ENCODE measurements at regions not wholly inside any gene's neighbourhood (a gene's known extent, or its start where the extent isn't known, plus 50 kb on each side); places are given as distances from the start of the nearest gene placed in this dataset.

- no peak for DNase-seq (ENCODE audit: low read depth)
- no peak overlapping the region for H3K4me3 ChIP-seq (ENCODE audit: low read depth, low read length)
- no peak for TF ChIP-seq CTCF (IDR thresholded peaks at IDR 0.05; ENCODE audit: insufficient read depth, low read depth, low read length)
These were observed 105.7 kb upstream of the HAND1 start for GRCh38 chr5:154583671-154584177.

GRCh38 chr5:154580422-154580821, 102.4 kb upstream of the HAND1 start:
- no peak for DNase-seq (ENCODE audit: low read depth)
- no peak overlapping the region for H3K4me3 ChIP-seq (ENCODE audit: low read depth, low read length)
- no peak for TF ChIP-seq CTCF (IDR thresholded peaks at IDR 0.05; ENCODE audit: insufficient read depth, low read depth, low read length)

GRCh38 chr5:154577416-154577815, 99.4 kb upstream of the HAND1 start:
- DNase-seq (ENCODE audit: low read depth): no peak
- no peak for TF ChIP-seq CTCF (IDR thresholded peaks at IDR 0.05; ENCODE audit: insufficient read depth, low read depth, low read length)
- no peak overlapping the region for H3K4me3 ChIP-seq (ENCODE audit: low read depth, low read length)

GRCh38 chr5:154576429-154576806, 98.4 kb upstream of the HAND1 start:
- no peak for TF ChIP-seq CTCF (IDR thresholded peaks at IDR 0.05; ENCODE audit: insufficient read depth, low read depth, low read length)
- no peak for DNase-seq (ENCODE audit: low read depth)
- H3K4me3 ChIP-seq (ENCODE audit: low read depth, low read length): no peak overlapping the region

- no peak for TF ChIP-seq CTCF (IDR thresholded peaks at IDR 0.05; ENCODE audit: insufficient read depth, low read depth, low read length)
- no peak for DNase-seq (ENCODE audit: low read depth)
- H3K4me3 ChIP-seq (ENCODE audit: low read depth, low read length): no peak overlapping the region
These were observed 97.8 kb upstream of the HAND1 start for GRCh38 chr5:154575546-154576428.

GRCh38 chr5:154573011-154573410, 95.0 kb upstream of the HAND1 start:
- no peak for DNase-seq (ENCODE audit: low read depth)
- H3K4me3 ChIP-seq (ENCODE audit: low read depth, low read length): no peak overlapping the region
- no peak for TF ChIP-seq CTCF (IDR thresholded peaks at IDR 0.05; ENCODE audit: insufficient read depth, low read depth, low read length)
